K562 (cell line): ENCODE measurements at regions not wholly inside any gene's neighbourhood (a gene's known extent, or its start where the extent isn't known, plus 50 kb on each side); places are given as distances from the start of the nearest gene placed in this dataset.

ENCODE experiments used
- JUNB ChIP-seq: fragments of 450-650 bp; formaldehyde crosslinking; conservative IDR thresholded peaks from 2 replicates; pipeline ENCODE4 v1.4.0; 2020; ENCODE audit warnings: mild to moderate bottlenecking
- TAF9B ChIP-seq: fragments of 450-650 bp; IDR thresholded peaks from 2 replicates; pipeline ENCODE4 v1.6.1; 2018; ENCODE audit warnings: mild to moderate bottlenecking; ENCODE audit not compliant: partially characterized antibody
- TF ChIP-seq, protein P1 (sequence below), 2 experiments: fragments of 450-650 bp in 1 of 2; sonication (generic) in 1 of 2; formaldehyde crosslinking in 1 of 2; IDR thresholded peaks; 2 replicates each; pipeline versions ENCODE4 v1.7.1 to v1.9.0; 2016 to 2022; ENCODE audit warnings: inconsistent platforms in 1 of 2, mild to moderate bottlenecking in 1 of 2, missing genetic modification reagents in 1 of 2

DNA sequence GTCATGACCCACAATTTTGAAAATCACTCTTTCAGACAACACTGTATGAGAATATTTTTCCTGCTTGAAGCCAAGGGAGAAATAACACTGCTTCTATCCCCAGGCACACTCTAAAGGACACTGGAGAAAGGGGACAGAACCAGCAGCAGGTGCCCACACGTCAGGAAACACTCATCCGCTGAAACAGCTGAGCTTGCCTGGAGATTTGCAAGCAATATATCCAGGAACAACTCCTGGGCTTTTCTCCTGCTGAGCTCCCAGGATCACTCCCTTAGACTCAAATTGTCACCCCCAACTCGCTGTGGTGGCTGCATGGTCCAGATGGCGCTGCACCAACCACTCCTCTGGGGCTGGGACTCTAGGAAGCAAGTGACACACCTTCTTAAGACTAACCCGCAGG lies 186.7 kb downstream of the ARL4C start (continued):
- TF ChIP-seq, protein P1, sequence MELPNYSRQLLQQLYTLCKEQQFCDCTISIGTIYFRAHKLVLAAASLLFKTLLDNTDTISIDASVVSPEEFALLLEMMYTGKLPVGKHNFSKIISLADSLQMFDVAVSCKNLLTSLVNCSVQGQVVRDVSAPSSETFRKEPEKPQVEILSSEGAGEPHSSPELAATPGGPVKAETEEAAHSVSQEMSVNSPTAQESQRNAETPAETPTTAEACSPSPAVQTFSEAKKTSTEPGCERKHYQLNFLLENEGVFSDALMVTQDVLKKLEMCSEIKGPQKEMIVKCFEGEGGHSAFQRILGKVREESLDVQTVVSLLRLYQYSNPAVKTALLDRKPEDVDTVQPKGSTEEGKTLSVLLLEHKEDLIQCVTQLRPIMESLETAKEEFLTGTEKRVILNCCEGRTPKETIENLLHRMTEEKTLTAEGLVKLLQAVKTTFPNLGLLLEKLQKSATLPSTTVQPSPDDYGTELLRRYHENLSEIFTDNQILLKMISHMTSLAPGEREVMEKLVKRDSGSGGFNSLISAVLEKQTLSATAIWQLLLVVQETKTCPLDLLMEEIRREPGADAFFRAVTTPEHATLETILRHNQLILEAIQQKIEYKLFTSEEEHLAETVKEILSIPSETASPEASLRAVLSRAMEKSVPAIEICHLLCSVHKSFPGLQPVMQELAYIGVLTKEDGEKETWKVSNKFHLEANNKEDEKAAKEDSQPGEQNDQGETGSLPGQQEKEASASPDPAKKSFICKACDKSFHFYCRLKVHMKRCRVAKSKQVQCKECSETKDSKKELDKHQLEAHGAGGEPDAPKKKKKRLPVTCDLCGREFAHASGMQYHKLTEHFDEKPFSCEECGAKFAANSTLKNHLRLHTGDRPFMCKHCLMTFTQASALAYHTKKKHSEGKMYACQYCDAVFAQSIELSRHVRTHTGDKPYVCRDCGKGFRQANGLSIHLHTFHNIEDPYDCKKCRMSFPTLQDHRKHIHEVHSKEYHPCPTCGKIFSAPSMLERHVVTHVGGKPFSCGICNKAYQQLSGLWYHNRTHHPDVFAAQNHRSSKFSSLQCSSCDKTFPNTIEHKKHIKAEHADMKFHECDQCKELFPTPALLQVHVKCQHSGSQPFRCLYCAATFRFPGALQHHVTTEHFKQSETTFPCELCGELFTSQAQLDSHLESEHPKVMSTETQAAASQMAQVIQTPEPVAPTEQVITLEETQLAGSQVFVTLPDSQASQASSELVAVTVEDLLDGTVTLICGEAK (IDR thresholded peaks at IDR 0.05) = no peak
- TF ChIP-seq, protein P1 (CRISPR knock-in tag; IDR thresholded peaks at IDR 0.05) = no peak
- TF ChIP-seq JUNB (CRISPR knock-in tag) (no peak), TAF9B (no peak)
- TF ChIP-seq, all 486 proteins: peak for 0
